ENCODE measurements at regions not wholly inside any gene's neighbourhood (a gene's known extent, or its start where the extent isn't known, plus 50 kb on each side); places are given as distances from the start of the nearest gene placed in this dataset.

DNA sequence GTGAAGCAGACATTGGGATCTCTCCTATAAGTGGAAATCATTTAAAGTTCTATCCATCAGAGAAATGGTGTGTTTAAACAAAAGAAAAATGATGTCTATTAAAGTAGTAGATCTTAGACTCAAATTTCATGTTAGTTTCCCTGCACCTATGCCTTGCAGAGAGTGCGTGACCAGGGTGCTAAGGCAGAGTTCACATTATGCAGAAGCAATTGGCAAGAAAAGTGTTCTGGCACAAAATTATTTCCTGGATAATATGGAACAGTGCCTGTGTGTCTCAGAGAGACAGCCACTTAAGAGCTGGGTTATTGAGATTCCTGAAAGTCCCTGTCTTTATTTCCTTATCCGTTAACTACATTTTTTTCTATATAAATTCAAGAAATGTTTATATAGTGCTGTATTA, 457.0 kb downstream of the CDH8 start:
- Histone ChIP-seq H3K27me3 (replicated peaks; ENCODE audit: insufficient read depth, low read length) (no peaks in the 10 kb centered on the region), H2AFZ (ENCODE audit: low read length) (no peak overlapping the region), H3K4me1 (ENCODE audit: low read length) (no peaks in the 10 kb centered on the region), H3K9me3 (replicated peaks; ENCODE audit: insufficient read depth, low read length) (no peaks in the 10 kb centered on the region), H3K9me2 (replicated peaks; ENCODE audit: insufficient read depth, low read length) (no peaks in the 10 kb centered on the region), H3K27ac (ENCODE audit: low read length) (no peak overlapping the region), H3K4me3 (ENCODE audit: low read length) (no peak overlapping the region), H3K4me2 (ENCODE audit: low read depth, low read length) (no peak overlapping the region), H3F3A (ENCODE audit: insufficient read depth, low read length) (no peaks in the 10 kb centered on the region), H3K36me3 (replicated peaks; ENCODE audit: insufficient read depth, low read length) (no peaks in the 10 kb centered on the region), H3K79me2 (ENCODE audit: low read length) (no peaks in the 10 kb centered on the region), H4K20me1 (ENCODE audit: insufficient read depth, low read length) (no peaks in the 10 kb centered on the region), H3K9ac (ENCODE audit: low read length) (no peak overlapping the region)
- DNase-seq = no peak
- no peak for TF ChIP-seq EZH2phosphoT487 (IDR thresholded peaks at IDR 0.05; ENCODE audit: low read length)
- TF ChIP-seq, protein P1, sequence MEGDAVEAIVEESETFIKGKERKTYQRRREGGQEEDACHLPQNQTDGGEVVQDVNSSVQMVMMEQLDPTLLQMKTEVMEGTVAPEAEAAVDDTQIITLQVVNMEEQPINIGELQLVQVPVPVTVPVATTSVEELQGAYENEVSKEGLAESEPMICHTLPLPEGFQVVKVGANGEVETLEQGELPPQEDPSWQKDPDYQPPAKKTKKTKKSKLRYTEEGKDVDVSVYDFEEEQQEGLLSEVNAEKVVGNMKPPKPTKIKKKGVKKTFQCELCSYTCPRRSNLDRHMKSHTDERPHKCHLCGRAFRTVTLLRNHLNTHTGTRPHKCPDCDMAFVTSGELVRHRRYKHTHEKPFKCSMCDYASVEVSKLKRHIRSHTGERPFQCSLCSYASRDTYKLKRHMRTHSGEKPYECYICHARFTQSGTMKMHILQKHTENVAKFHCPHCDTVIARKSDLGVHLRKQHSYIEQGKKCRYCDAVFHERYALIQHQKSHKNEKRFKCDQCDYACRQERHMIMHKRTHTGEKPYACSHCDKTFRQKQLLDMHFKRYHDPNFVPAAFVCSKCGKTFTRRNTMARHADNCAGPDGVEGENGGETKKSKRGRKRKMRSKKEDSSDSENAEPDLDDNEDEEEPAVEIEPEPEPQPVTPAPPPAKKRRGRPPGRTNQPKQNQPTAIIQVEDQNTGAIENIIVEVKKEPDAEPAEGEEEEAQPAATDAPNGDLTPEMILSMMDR (IDR thresholded peaks at IDR 0.05; ENCODE audit: low read length) = no peak
- TF ChIP-seq EZH2 (optimal IDR thresholded peaks at IDR 0.05; ENCODE audit: low read depth, low read length) = no peak

DNA sequence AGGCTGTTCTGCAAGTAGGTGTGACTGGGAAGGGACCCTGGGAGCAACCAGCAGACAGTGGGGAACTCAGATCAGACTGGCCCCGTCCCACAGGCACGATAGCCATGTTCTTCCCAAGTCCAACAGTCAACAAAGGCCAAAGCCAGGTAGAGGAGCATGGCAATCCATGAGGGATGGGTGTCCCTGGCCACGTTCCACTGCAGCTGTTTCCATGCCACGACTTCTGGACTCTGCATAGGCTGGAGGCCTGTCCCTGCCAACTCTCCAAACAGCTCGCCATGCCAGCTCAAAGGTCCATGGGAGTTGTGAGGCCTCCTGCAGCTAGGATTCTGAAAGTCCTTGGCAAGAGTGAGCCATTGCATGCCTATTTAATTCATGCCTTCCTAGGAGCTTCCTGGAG, 459.8 kb downstream of the CDH8 start:
- Histone ChIP-seq H2AFZ (ENCODE audit: low read length) (no peak overlapping the region), H3K27me3 (replicated peaks; ENCODE audit: insufficient read depth, low read length) (no peaks in the 10 kb centered on the region), H4K20me1 (ENCODE audit: insufficient read depth, low read length) (no peaks in the 10 kb centered on the region), H3K4me3 (ENCODE audit: low read length) (no peak overlapping the region), H3K9me2 (replicated peaks; ENCODE audit: insufficient read depth, low read length) (no peaks in the 10 kb centered on the region), H3K27ac (ENCODE audit: low read length) (no peak overlapping the region), H3K4me2 (ENCODE audit: low read depth, low read length) (no peak overlapping the region), H3K9me3 (replicated peaks; ENCODE audit: insufficient read depth, low read length) (no peaks in the 10 kb centered on the region), H3F3A (ENCODE audit: insufficient read depth, low read length) (no peaks in the 10 kb centered on the region), H3K4me1 (ENCODE audit: low read length) (no peaks in the 10 kb centered on the region), H3K79me2 (ENCODE audit: low read length) (no peaks in the 10 kb centered on the region), H3K9ac (ENCODE audit: low read length) (no peak overlapping the region), H3K36me3 (replicated peaks; ENCODE audit: insufficient read depth, low read length) (no peaks in the 10 kb centered on the region)
- TF ChIP-seq EZH2 (optimal IDR thresholded peaks at IDR 0.05; ENCODE audit: low read depth, low read length) (no peak), EZH2phosphoT487 (IDR thresholded peaks at IDR 0.05; ENCODE audit: low read length) (no peak)
- TF ChIP-seq, protein P1 (IDR thresholded peaks at IDR 0.05; ENCODE audit: low read length) = no peak
- DNase-seq = no peak

DNA sequence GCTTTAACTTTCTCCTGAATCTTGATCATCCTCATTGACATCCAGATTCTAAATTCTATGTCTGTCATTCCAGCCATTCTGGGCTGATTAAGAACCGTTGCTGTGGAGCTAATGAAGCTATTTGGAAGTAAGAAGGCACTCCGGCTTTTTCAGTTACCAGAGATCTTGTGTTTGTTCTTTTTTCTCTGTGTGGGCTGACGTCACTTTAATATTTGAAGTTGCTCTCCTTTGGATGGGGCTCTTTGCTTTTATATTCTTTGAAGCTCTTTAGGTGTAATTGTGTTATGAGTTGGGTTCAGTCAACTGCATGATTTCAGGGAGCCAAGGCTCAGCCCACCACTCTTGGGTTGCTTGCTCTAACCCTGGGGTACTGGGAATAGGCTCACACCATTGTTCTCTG, 460.6 kb downstream of the CDH8 start:
- TF ChIP-seq EZH2 (optimal IDR thresholded peaks at IDR 0.05; ENCODE audit: low read depth, low read length) (no peak), EZH2phosphoT487 (IDR thresholded peaks at IDR 0.05; ENCODE audit: low read length) (no peak)
- TF ChIP-seq, protein P1 (IDR thresholded peaks at IDR 0.05; ENCODE audit: low read length) = no peak
- no peaks in the 10 kb centered on the region for H3F3A ChIP-seq (ENCODE audit: insufficient read depth, low read length)
- H3K27ac ChIP-seq (ENCODE audit: low read length) = no peak overlapping the region
- H3K4me3 ChIP-seq (ENCODE audit: low read length) = no peak overlapping the region
- no peak overlapping the region for H3K4me2 ChIP-seq (ENCODE audit: low read depth, low read length)
- no peak overlapping the region for H2AFZ ChIP-seq (ENCODE audit: low read length)
- no peak for DNase-seq
- no peak overlapping the region for H3K9ac ChIP-seq (ENCODE audit: low read length)
- no peaks in the 10 kb centered on the region for H4K20me1 ChIP-seq (ENCODE audit: insufficient read depth, low read length)
- no peaks in the 10 kb centered on the region for H3K9me2 ChIP-seq (replicated peaks; ENCODE audit: insufficient read depth, low read length)
- H3K4me1 ChIP-seq (ENCODE audit: low read length) = no peaks in the 10 kb centered on the region
- no peaks in the 10 kb centered on the region for H3K79me2 ChIP-seq (ENCODE audit: low read length)
- H3K9me3 ChIP-seq (replicated peaks; ENCODE audit: insufficient read depth, low read length) = no peaks in the 10 kb centered on the region
- H3K27me3 ChIP-seq (replicated peaks; ENCODE audit: insufficient read depth, low read length) = no peaks in the 10 kb centered on the region
- H3K36me3 ChIP-seq (replicated peaks; ENCODE audit: insufficient read depth, low read length) = no peaks in the 10 kb centered on the region
